ENCODE measurements at regions not wholly inside any gene's neighbourhood (a gene's known extent, or its start where the extent isn't known, plus 50 kb on each side); places are given as distances from the start of the nearest gene placed in this dataset.
"Not testable (repeated sequence)": the region's sequence is repeated elsewhere in the genome, so short reads cannot be mapped to it uniquely, and the experiment has no call there.

GRCh38 chr1:101151286-101151685 is 85.5 kb upstream of the S1PR1 start:
- no peak for DNase-seq

DNA sequence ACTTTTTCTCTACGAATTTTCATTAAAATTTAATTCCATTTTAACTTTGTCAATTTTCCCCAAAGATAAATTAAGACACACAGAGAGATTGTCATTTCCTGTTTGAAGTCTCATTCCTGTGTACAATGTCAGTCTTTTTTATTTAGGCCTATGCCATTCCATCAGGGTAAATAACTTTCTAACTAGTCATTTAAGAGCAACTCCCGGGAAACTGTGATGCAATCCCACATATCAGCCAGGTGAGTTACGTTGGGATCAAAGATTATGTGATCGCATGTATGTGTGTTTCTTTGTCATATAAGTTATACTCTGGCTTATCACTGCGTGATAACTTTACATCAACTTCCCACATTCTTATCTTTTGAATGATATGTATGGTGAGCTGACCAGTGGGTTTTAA is 86.1 kb upstream of the S1PR1 start:
- no peak for DNase-seq

DNA sequence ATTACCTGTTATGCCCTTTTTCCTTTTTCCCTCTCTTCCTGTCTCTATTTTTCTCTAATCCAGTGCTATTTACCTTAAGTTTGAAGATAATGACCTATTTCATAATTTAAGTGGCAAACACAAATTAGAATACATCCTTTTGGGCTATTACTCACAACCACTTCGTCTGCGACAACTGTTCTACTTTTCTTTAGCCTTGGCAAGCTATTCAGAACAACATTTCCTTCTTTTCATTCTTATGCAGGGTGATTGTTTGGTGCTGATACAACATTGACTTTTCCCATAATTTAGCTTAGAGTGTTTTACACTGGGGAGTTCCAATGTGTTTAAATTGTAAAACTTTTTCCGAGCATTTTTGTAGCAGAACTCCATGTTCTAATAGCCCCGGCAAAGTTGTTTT is 86.6 kb upstream of the S1PR1 start:
- no peak for DNase-seq

DNA sequence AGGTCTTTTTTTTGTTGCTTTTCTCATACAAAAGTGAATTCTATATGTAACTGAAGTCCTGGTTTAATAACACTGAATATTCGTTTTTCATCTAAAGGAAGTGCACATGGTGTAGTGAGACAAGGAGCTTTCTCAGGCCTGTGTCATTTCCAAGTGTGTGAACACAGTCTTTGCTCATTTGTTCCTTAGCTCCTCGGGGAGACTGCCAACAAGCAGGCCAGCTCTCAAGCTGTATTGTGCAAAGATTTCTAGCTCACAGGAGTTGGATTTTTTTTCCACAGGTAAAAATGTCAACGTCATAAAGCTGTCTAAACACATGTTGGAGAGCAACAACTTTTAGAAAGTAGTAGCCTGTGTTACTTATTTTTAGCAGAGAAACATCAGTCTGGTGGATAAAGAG is 87.8 kb upstream of the S1PR1 start:
- DNase-seq, result peak; percentile 11

DNA sequence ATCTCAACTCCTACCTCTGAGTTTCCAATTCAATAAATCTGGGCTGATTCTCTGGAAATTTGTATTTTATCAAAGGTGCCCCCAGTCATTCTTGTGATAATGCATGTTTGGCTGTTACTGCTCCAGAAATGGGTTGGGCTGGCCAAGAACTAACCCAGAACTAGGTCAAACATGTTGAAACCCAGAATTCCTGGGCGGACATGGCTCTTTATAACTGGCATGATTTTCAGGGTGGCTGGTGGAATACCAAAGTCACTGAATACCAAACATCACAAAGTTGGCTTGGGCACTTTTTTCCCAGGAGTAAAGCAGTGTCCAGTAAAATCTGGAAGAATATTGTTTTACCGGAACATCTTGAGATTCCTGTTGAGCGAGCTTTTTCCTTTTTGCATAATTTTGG is 89.4 kb upstream of the S1PR1 start:
- DNase-seq, result no peak

- DNase-seq, result no peak
Observed at GRCh38 chr1:101145449-101145820, 91.4 kb upstream of the S1PR1 start.

DNA sequence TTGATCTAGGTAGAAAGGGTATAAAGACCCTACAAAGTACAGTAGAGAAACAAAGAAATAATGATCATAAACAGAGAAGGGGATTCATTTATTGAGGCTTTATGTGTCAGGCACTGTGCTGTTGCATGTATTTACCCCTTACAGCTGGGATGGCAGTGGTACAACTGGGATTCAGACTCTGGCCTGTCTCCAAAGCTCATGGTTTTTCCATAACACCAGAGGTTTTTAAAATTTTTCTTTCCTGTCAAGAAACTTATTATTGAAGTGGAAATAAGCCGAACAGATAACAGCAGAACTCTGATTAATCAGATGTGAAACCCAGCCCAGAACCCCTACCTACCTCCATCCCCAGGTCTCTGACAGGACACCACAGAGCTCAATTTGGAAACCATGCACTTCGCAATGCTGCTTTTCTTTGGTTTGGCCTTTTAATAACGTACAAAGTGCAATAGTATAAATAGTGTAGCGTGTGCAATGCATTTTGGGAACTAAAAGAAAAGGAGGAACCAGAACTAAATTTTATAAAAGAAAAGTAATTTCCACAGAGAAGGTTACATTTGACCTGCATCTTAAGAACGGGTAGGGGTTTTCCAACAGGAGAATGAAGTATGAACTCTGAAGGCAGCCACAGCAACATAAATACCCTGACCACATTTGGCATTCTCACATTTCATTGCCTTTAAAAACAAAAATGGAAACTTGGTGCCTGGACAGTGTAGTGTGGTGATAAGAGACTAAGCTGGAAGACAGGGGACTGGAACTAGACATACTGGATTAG is 92.0 kb upstream of the S1PR1 start:
- no peak for DNase-seq

DNA sequence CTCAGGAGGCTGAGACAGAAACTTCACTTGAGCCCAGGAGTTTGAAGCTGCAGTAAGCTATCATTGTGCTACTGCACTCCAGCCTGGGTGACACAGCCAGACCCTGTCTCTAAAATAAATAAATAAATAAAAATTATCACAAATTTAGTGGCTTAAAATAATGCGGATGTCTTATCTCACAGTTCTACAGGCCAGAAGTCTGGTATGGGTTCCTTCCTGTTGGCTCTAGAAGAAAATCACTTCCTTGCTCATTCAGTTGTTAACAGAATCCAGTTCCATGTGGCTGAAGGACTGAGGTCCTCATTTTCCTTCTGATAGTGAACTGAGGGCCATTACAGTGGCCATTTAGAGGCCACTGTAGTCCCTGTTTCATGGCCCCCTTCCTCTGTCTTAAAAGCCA is 94.6 kb upstream of the S1PR1 start:
- no peak for DNase-seq

GRCh38 chr1:101141376-101141775 is 95.4 kb upstream of the S1PR1 start:
- no peak for DNase-seq

GRCh38 chr1:101139821-101140718 is 96.7 kb upstream of the S1PR1 start:
- no peak for DNase-seq

GRCh38 chr1:101139130-101139529 is 97.7 kb upstream of the S1PR1 start:
- no peak for DNase-seq

DNA sequence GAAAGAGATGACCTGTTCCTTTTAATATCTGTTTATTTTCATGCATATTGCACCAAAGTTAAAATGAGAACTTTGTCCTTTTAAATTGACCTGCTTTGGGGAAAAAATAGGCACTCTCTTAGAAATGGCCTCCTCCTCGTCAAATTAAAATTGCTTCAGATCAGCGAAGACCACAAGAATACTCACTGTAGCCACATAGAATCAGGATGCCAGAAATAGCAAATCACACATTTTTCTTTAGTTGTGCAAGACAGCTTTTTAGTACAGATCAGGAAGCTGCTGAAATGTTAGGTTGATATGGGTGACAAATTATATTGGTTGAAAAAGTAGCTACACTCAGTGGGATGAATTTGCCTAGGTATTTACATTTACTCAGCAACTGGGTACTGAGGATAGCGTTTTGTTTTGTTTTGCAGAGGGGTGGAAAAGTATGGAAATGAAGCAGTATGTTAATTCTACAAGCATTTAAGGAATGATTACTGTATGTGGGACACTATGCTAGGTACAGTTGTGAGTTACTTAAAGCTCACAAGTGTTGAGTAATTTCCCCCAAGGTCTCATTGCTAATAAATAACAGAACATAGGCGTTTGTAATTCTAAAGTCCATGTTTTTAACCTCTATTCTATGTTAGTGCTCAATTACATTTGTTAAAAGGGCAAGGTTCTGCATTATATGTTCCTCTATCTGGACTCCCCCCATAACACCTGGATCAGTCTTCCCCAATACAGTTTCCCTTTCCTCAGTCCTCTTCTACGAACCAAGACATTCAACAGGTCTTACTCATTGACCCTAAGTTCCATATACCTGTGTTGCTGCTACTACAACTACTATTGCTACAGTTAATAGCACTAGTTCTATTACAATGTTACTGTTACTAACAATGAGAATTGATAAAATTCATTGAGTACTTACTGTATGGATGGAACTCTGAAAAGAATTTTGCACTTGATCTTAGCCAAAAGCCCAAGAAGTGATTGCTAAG is 99.4 kb upstream of the S1PR1 start:
- peak; percentile 47 for DNase-seq

DNA sequence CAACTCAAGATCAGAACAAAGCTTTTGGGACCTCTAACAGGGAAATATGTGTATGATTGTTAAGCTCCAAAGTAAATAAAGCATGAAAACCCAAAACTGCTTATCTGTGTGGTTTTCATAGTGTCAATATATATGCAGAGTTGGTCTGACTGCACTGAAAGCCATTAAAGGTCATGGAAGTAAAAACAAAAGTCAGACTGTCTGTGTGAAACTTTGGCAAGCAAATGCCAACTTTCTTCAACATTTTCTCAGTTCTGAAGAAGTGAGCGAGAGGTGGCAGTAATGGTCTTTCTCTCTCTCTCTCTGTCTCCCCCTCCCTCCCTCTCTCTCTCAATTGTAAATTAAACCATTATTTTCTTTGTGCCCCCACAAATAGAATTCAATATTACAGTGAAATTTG is 100.1 kb upstream of the S1PR1 start:
- DNase-seq, result peak; percentile 65

DNA sequence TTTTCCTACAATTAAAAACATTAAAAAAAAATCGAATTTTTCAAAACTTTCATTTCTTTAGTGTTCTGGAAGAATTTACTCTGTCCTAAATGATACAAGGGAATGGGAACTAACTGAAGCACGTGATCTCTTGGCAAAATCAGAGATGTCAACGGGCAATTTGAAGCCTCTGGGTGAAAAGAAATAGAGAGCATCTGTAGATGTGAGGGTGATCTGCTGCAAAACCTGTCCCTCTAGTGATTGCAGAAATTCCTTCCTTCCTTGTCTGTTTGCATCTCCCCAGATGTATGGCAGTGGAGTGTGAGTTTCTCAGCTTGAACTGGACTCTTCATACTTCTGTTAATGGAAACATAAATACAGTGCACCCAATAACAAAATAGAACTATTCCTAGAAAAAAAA is 100.5 kb upstream of the S1PR1 start:
- DNase-seq, result peak; percentile 48

- no peak for DNase-seq
Observed at GRCh38 chr1:101135526-101135925, 101.3 kb upstream of the S1PR1 start.

DNA sequence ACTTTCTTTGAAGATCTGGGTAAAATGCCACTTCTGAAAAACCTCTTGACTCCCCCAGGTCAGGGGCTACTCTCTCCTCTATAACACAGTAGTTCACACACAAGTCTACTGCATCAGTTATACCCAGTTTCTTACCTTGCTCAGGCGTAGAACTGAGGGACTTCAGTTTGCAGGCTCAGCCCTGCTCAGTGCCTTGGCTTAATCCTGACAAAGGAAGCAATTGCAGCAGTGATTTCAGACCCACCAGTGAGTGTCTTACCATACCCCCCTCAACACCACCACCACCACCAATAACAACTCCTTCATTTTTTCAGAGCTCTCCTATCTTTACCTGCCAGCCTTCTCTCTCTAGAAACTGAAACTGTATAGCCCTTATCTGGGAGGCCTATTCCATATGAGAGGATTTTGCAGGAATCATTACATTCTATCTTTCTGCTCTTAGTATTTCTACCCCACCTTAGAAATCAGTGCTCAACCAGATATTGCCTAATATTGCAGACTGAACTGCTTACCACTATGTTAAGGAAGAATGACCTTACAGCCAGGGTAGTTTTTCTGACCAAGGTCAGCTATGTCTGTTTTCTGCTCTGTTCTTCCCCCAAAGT is 105.5 kb upstream of the S1PR1 start:
- DNase-seq, result peak; percentile 54

DNA sequence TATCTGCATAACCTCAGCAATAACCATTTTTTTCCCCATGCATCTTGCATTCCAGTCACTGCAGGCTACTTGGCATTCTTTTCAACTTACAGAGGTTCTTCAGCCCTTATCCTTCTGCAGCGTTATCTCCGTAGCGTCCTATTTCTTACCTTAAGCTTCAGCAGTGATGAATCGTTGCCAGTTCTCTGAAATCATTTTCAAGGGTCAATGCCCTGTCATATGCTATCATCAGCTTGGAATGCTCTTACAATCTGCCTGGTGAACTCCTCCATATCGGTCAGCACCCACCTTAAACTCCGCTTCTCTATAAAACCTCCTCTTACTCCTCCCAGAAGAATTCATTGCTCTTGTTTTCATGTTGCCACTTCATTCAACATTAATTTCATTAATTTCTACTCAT is 105.1 kb upstream of the DPH5 start:
- no peak for DNase-seq

DNA sequence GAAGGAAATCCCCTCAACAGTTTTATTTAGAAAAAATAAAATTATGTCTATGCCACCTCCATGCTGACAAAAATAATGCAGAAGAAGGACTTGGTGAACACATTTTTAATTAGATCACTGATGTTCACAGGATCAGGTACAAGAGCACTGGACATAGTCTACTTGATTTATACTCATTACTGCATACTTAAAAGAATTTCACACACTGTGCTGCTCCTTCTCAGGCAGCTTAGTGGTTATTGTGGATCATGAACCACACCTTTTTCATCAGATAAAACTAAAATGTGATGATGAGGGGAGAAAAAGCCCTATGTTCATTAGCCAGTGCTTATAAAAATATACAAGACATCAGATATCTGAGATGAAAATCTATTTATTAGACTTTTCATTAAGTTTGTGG is 103.3 kb upstream of the DPH5 start:
- peak; percentile 56 for DNase-seq

GRCh38 chr1:101128211-101128727 is 102.7 kb upstream of the DPH5 start:
- peak; percentile 95 for DNase-seq

DNA sequence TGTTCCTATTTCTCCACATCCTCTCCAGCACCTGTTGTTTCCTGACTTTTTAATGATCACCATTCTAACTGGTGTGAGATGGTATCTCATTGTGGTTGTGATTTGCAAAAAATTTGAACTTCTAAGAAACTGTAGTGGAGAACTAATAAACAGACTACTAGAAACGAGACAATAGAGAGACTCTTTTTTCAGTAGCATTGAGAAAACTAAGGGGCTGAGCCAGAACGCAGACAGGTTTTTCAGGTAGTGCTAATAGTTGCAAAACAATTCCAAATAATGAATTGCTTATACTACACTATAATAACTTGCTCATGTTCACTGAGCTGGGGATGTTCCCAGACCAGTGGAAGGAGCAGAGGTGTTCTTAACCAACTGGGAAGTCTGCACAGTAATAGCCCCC is 98.8 kb upstream of the DPH5 start:
- DNase-seq, result no peak

DNA sequence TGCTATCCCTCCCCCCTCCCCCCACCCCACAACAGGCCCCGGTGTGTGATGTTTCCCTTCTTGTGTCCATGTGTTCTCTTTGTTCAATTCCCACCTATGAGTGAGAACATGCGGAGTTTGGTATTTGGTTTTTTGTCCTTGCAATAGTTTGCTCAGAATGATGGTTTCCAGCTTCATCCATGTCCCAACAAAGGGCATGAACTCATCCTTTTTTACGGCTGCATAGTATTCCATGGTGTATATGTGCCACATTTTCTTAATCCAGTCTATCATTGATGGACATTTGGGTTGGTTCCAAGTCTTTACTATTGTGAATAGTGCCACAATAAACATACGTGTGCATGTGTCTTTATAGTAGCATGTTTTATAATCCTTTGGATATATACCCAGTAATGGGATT is 98.3 kb upstream of the DPH5 start:
- not testable (repeated sequence) for DNase-seq

- peak; percentile 24 for DNase-seq
Observed at GRCh38 chr1:101122452-101123166, 97.0 kb upstream of the DPH5 start.

All from OCI-M1 (cell line).